ENCODE measurements at regions not wholly inside any gene's neighbourhood (a gene's known extent, or its start where the extent isn't known, plus 50 kb on each side); places are given as distances from the start of the nearest gene placed in this dataset.

DNA sequence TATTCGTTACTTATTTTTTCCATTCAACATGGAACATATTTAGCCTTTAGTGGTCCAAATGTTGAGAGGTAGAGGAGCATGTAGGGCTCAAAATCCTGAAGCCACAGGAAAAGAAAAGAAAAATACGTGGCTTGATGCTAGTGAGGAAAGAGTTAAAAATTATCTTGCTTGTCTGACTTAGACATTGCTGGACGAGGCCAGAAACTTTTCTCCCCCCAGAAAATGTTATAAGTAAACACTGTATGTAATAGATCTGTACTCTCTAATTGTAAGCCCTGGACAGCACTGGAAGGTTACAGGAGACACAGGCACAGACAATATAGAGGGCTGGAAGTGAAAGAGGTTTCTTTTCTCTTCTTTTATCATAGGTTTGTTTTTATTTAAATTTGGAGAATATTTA lies 165.6 kb downstream of the ZFP64 start:
- DNase-seq (ENCODE audit: low read depth) = no peak
- TF ChIP-seq, protein P1, sequence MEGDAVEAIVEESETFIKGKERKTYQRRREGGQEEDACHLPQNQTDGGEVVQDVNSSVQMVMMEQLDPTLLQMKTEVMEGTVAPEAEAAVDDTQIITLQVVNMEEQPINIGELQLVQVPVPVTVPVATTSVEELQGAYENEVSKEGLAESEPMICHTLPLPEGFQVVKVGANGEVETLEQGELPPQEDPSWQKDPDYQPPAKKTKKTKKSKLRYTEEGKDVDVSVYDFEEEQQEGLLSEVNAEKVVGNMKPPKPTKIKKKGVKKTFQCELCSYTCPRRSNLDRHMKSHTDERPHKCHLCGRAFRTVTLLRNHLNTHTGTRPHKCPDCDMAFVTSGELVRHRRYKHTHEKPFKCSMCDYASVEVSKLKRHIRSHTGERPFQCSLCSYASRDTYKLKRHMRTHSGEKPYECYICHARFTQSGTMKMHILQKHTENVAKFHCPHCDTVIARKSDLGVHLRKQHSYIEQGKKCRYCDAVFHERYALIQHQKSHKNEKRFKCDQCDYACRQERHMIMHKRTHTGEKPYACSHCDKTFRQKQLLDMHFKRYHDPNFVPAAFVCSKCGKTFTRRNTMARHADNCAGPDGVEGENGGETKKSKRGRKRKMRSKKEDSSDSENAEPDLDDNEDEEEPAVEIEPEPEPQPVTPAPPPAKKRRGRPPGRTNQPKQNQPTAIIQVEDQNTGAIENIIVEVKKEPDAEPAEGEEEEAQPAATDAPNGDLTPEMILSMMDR (conservative IDR thresholded peaks at IDR 0.05; ENCODE audit: low read depth, low read length) = no peak
- H3K4me3 ChIP-seq (ENCODE audit: low read length) = no peak overlapping the region

DNA sequence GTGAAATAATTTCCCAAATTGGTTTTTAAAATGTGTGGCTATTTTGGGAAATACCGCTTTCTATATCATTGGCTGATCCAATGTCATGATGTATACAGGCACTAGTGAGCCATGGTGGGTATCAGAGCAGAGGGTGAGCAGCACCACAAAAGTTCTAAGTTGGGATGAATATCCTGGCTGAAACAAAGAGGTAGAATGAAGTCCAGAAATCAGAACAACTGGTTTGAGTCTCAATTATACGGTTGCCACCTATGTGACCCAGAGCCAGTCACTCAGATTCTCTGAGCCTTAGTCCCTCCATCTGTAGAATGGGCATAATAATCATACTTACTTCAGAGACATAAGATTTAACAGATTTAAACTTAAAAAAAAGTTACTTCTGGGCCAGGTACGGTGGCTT lies 172.3 kb downstream of the ZFP64 start:
- no peak for DNase-seq (ENCODE audit: low read depth)
- H3K4me3 ChIP-seq (ENCODE audit: low read length) = no peak overlapping the region
- TF ChIP-seq, protein P1 (conservative IDR thresholded peaks at IDR 0.05; ENCODE audit: low read depth, low read length) = no peak

DNA sequence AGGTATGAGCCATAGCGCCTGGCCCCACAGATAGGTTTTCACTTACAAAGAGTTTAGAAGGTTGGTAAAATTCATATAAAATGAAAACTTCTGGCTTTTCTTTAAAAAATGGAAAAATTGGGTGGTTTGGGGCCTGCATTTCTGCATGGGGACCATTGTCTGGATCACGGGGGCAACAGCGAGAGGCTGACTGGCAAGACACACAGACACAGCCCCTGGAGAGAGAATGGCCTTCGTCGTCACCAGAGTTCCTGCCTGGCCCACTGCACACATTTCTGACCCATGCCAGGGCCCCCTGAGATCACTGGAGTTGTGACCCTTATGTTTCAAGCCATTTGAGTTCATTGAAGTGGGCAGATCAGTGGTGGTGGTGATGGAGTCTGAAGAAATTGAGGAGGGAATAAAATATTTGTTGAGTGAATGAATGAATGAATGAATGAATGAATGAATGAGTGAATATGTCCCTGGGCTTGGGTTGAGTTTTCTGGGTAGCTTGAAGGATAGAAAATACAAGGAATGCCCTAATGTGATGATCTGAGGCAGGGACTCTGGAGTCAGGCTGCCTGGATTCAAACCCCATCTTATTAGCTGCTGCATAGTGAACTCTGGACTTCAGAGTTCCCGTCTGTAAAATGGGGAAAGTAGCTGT lies 173.8 kb downstream of the ZFP64 start:
- DNase-seq (ENCODE audit: low read depth) = no peak
- TF ChIP-seq, protein P1 (conservative IDR thresholded peaks at IDR 0.05; ENCODE audit: low read depth, low read length) = no peak
- no peak overlapping the region for H3K4me3 ChIP-seq (ENCODE audit: low read length)

DNA sequence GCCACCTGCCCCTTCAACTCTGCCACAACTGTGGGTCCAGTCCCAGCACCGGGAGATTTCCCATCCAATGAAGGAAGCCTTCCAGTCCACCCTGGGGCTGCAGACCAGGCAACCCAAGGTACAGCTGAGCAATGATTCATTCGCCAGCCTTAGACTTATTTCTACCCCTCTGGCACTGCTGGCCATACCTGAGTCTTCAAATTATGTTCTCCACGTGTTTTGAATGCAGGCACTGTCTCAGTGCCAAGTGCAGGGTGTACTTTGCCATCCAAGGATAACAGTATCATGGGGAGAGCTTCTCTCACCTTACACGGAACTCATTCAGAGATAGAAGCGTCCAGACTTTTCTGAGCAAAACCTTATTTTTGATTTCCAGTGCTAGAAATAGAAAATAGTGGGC lies 175.6 kb downstream of the ZFP64 start:
- DNase-seq (ENCODE audit: low read depth) = no peak
- TF ChIP-seq, protein P1 (conservative IDR thresholded peaks at IDR 0.05; ENCODE audit: low read depth, low read length) = no peak
- H3K4me3 ChIP-seq (ENCODE audit: low read length) = no peak overlapping the region

DNA sequence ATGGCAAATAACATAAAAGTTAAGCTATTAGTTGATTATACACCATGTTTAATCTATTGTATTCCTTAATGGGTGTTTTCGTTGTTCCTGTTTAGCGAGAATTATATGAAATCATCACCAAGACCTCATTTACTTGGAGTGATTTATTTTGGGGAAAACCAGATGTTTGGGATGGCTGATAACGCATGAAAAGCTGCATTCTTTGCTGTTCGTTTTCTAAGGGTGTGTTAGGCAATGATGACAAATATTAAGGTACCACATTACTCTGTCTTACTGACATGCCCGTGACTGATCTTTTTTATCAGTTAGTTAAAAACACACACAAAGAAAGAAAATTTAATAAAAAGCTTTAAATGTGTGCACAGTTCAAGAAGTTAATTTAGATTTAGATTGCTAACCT lies 176.4 kb downstream of the ZFP64 start:
- no peak for DNase-seq (ENCODE audit: low read depth)
- H3K4me3 ChIP-seq (ENCODE audit: low read length) = no peak overlapping the region
- TF ChIP-seq, protein P1 (conservative IDR thresholded peaks at IDR 0.05; ENCODE audit: low read depth, low read length) = no peak

DNA sequence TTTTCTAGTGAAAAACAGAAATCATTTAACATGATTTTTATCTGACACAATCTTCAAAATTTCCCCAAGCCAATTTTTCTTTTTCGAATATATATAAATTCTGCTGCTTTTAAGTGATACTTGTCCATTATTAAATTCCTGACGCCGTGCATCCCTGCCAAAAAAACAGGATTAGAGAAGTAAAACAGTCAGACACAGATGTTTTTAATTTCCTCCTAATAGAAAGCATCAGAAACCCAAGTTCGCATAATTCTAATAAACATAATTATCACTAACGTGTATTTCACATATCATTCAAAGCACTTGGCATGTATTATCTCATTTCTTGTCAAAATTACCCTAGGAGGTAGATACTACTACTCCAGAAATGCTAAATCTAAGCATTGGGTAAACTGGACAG lies 179.5 kb downstream of the ZFP64 start:
- TF ChIP-seq, protein P1 (conservative IDR thresholded peaks at IDR 0.05; ENCODE audit: low read depth, low read length) = no peak
- no peak overlapping the region for H3K4me3 ChIP-seq (ENCODE audit: low read length)
- no peak for DNase-seq (ENCODE audit: low read depth)

DNA sequence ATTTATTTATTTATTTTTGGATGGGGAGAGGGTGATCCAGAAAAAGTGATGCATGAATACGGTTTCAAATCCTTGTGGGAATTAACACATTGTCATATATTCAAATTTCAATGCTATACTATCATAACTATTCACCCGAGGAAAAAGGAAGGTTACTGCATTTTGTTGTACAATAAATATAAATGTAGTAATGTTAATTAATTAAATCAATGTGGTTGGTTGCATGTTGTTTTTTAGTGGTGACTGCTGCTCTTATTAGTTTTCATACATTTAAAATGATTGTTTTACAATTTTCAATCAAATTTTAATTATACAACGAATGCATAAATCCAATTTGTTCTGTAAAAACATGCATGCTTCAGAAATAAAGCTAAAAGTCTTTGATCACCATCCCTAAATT lies 180.5 kb downstream of the ZFP64 start:
- no peak for DNase-seq (ENCODE audit: low read depth)
- no peak overlapping the region for H3K4me3 ChIP-seq (ENCODE audit: low read length)
- TF ChIP-seq, protein P1 (conservative IDR thresholded peaks at IDR 0.05; ENCODE audit: low read depth, low read length) = no peak

Data from retinal pigment epithelial cell (primary cell).